HFF-Myc (cell line): ENCODE measurements at regions not wholly inside any gene's neighbourhood (a gene's known extent, or its start where the extent isn't known, plus 50 kb on each side); places are given as distances from the start of the nearest gene placed in this dataset.

Experiments
- DNase-seq: peaks from one replicate; pipeline ENCODE4 v3.0.0-alpha.2; 2011; ENCODE audit warnings: low read depth; ENCODE audit errors: extremely low read depth
- H3K4me3 ChIP-seq: replicated peaks from 2 replicates; pipeline ENCODE4 v1.5.1; 2011; ENCODE audit warnings: low read depth, mild to moderate bottlenecking, control low read depth, low read length
- CTCF ChIP-seq: IDR thresholded peaks from 2 replicates; pipeline ENCODE4 v1.5.1; 2012; ENCODE audit warnings: mild to moderate bottlenecking, low read depth, low read length, control low read depth; ENCODE audit errors: missing control alignments

- no peak overlapping the region for H3K4me3 ChIP-seq
- no peak for TF ChIP-seq CTCF
- no peak for DNase-seq
Observed at GRCh38 chr6:14762077-14762476, 483.8 kb upstream of the JARID2 start.

DNA sequence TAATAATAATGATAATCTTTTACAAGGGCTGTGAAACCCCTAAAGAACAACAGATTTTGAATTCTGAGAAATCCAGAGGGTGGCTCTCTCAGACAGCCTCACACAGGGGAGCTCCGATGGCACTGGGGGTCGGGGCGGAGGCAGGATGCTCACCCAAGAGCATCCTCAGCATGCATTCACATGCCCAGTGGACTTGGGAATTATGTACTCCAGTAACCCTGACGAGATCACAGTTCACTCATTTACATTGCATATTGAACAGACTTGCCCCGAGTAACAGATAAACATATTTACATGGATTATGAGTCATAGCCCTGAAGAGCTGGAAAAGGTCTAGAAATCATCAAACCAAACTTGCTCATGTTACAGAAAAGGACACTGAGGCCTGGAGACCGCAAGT lies 482.7 kb upstream of the JARID2 start:
- no peak for TF ChIP-seq CTCF
- DNase-seq: peak; percentile 32
- H3K4me3 ChIP-seq: no peak overlapping the region

- DNase-seq: no peak
- no peak for TF ChIP-seq CTCF
- no peak overlapping the region for H3K4me3 ChIP-seq
Observed at GRCh38 chr6:14763616-14764015, 482.3 kb upstream of the JARID2 start.

DNA sequence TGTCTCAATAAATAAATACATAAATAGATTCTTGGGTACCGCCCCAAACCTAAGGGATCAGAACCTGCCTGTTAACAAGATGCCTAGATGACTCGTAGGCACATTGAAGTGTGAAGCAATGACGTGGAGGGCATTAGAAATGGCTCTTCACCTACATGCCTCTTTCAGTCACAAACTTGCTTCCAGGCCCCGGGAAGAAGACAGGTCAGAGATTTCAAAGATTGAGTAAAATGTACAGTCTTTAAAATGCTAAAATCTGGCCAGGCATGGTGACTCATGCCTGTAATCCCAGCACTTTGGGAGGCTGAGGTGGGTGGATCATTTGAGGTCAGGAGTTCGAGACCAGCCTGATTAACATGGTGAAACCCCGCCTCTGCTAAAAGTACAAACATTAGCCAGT lies 480.8 kb upstream of the JARID2 start:
- no peak for TF ChIP-seq CTCF

DNA sequence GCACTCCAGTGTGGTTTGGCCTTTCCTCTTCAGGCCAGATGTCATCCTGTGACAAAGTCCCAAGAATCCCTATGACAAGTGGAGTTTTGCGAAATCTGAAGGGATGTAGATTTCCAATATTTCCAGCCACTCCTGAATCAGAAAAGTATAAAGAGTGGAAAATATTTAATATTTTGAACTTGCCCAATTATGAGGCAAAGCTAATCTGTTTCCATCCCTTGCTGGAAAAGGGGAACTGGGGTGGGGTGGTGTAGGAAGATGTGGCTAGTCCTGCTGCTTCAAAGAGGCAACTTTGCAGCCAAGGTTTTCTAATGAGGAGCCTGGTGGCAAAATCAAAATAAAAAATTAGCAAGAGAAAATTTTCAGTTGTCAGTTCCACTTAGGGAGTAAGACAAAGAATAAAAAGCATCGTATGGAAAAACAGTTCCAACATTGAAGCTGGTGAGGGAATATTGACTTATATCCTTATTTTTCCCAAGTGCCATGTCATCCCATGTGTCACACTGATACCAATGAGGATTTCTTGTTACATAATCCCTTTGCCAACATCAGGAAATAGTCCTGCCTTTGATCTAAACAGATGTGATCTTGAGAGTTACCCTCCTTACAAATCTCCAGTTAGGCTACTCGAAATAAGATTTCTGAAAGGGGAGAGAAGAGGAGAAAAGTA lies 480.0 kb upstream of the JARID2 start:
- DNase-seq: no peak
- no peak overlapping the region for H3K4me3 ChIP-seq
- no peak for TF ChIP-seq CTCF

More for the DNA sequence above, 480.8 kb upstream of the JARID2 start:
- DNase-seq: peak; percentile 20
- no peak overlapping the region for H3K4me3 ChIP-seq

DNA sequence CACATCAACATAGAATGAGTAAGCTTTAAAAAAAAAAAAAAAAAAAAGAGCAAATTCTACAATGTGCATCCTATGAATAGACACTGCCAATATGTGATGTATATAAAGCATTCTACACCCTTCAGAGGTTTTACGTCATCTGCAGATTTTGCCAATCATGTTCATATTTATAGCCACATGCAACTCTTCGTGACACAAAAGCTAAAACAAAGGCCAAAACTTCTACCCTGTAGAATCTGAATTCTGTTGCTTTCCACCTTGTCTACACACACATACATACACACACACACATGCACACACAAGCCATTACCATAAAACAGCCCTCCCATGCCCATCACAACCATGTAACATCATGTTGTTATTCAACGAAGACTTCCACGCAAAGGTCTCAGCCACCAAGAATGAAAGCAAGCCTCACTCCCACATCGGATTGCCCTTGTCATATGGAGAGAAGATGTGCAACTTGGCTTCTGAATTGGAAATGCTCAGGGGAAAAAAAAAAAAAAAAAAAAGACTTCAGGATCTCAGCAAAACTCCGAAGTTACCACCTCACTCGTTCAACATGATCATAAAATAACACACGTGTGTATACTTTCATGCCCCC lies 479.4 kb upstream of the JARID2 start:
- no peak for TF ChIP-seq CTCF

More for the DNA sequence above, 479.4 kb upstream of the JARID2 start:
- no peak overlapping the region for H3K4me3 ChIP-seq
- DNase-seq: no peak
